ENCODE measurements at regions not wholly inside any gene's neighbourhood (a gene's known extent, or its start where the extent isn't known, plus 50 kb on each side); places are given as distances from the start of the nearest gene placed in this dataset.

- DNase-seq, result no peak
Measured at GRCh38 chr13:71935166-71935840, 68.3 kb upstream of the DACH1 start.

GRCh38 chr13:71924931-71925330 lies 57.9 kb upstream of the DACH1 start:
- no peak for DNase-seq

DNA sequence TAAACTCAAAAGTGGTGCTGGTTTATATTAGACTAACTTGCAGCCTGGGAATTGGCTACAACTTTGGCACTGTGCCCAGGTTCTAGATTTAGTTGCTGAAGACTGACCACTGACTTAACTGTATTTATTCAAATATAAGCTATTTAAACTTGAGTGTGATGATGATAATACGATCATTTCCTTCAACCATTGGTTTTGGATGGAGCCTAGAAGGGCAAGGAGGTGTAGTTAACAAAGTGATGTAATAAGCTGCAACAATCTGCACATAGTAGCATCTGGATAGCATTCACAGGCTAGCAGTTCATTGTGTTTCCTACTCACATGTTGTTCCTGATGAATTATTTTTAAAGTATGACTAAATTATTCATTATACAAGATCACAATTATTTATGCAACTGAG lies 55.2 kb upstream of the DACH1 start:
- DNase-seq, result no peak

Measured in activated naive CD4-positive, alpha-beta T cell treated with anti-CD3 and anti-CD28 coated beads, Interleukin-2, amount 50 U/mL, for 16 hours (primary cell).